C4-2B (cell line): ENCODE measurements at regions not wholly inside any gene's neighbourhood (a gene's known extent, or its start where the extent isn't known, plus 50 kb on each side); places are given as distances from the start of the nearest gene placed in this dataset.

Experiments
- ZFX ChIP-seq: fragments of 450-650 bp; IDR thresholded peaks from 2 replicates; pipeline ENCODE4 v1.6.1; 2017
- TF ChIP-seq, protein P1 (sequence below): fragments of 450-650 bp; conservative IDR thresholded peaks from 2 replicates; pipeline ENCODE4 v1.5.1; 2017; ENCODE audit warnings: mild to moderate bottlenecking

DNA sequence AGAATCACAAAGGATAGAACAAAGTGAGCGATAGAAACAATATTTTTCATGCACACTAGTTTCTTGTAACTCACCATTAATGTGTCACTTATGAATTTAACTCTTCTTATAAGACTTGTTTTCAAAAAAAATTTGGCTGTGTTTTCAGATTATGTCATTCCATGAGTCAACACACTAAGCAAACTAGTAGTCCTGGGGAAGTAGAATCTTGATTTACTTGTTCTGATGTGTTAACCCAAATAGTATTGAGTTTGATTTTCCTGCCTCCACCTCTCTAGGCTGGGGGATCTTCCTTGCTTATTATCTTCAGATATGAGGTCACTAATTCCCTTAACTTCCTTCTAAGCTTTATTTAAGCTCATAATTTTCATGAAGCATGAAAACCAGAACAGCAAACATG, 151.0 kb upstream of the SEL1L start:
- TF ChIP-seq, protein P1, sequence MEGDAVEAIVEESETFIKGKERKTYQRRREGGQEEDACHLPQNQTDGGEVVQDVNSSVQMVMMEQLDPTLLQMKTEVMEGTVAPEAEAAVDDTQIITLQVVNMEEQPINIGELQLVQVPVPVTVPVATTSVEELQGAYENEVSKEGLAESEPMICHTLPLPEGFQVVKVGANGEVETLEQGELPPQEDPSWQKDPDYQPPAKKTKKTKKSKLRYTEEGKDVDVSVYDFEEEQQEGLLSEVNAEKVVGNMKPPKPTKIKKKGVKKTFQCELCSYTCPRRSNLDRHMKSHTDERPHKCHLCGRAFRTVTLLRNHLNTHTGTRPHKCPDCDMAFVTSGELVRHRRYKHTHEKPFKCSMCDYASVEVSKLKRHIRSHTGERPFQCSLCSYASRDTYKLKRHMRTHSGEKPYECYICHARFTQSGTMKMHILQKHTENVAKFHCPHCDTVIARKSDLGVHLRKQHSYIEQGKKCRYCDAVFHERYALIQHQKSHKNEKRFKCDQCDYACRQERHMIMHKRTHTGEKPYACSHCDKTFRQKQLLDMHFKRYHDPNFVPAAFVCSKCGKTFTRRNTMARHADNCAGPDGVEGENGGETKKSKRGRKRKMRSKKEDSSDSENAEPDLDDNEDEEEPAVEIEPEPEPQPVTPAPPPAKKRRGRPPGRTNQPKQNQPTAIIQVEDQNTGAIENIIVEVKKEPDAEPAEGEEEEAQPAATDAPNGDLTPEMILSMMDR = no peak
- no peak for TF ChIP-seq ZFX
